WTC11 (cell line): ENCODE measurements at regions not wholly inside any gene's neighbourhood (a gene's known extent, or its start where the extent isn't known, plus 50 kb on each side); places are given as distances from the start of the nearest gene placed in this dataset.
"Not testable (repeated sequence)": the region's sequence is repeated elsewhere in the genome, so short reads cannot be mapped to it uniquely, and the experiment has no call there.

Source experiments
- AFF4 ChIP-seq: sonication (generic); formaldehyde crosslinking; IDR thresholded peaks from 2 replicates; pipeline ENCODE4 v1.8.1; 2023; ENCODE audit warnings: mild to moderate bottlenecking, missing genetic modification reagents, borderline replicate concordance
- ARID4B ChIP-seq: sonication (generic); formaldehyde crosslinking; IDR thresholded peaks from 2 replicates; pipeline ENCODE4 v1.8.0; 2023; ENCODE audit warnings: missing genetic modification reagents, mild to moderate bottlenecking, borderline replicate concordance
- ATF3 ChIP-seq: sonication (generic); formaldehyde crosslinking; conservative IDR thresholded peaks from 2 replicates; pipeline ENCODE4 v1.8.1; 2022; ENCODE audit warnings: mild to moderate bottlenecking, missing genetic modification reagents
- CTCF ChIP-seq: fragments of 200-600 bp; IDR thresholded peaks from 2 replicates; pipeline ENCODE4 v1.8.0; 2022; ENCODE audit warnings: antibody characterized with exemption
- IRF2 ChIP-seq: sonication (generic); formaldehyde crosslinking; IDR thresholded peaks from 2 replicates; pipeline ENCODE4 v1.8.0; 2022; ENCODE audit warnings: low read depth, missing genetic modification reagents, borderline replicate concordance
- MAX ChIP-seq: sonication (generic); formaldehyde crosslinking; IDR thresholded peaks from 2 replicates; pipeline ENCODE4 v1.8.0; 2022; ENCODE audit warnings: mild to moderate bottlenecking, missing genetic modification reagents
- NR1H2 ChIP-seq: sonication (generic); formaldehyde crosslinking; IDR thresholded peaks from 2 replicates; pipeline ENCODE4 v1.9.0; 2021; ENCODE audit warnings: mild to moderate bottlenecking, moderate library complexity, missing genetic modification reagents
- PRDM15 ChIP-seq: sonication (generic); formaldehyde crosslinking; IDR thresholded peaks from 2 replicates; pipeline ENCODE4 v1.8.0; 2022; ENCODE audit warnings: missing genetic modification reagents
- TEAD4 ChIP-seq: sonication (generic); formaldehyde crosslinking; IDR thresholded peaks from 2 replicates; pipeline ENCODE4 v1.8.0; 2022; ENCODE audit warnings: mild to moderate bottlenecking, missing genetic modification reagents
- USF2 ChIP-seq: sonication (generic); formaldehyde crosslinking; IDR thresholded peaks from 2 replicates; pipeline ENCODE4 v1.8.1; 2023; ENCODE audit warnings: mild to moderate bottlenecking, missing genetic modification reagents, moderate library complexity
- ZNF396 ChIP-seq: fragments of 250-450 bp; sonication (Bioruptor Pico); IDR thresholded peaks from 2 replicates; pipeline ENCODE4 v1.8.0; 2021; ENCODE audit warnings: mild to moderate bottlenecking, moderate library complexity, borderline replicate concordance

GRCh38 chr1:81502705-81503104 is 298.0 kb upstream of the ADGRL2 start:
- TF ChIP-seq ZNF396 (CRISPR knock-in tag); ATF3 (CRISPR knock-in tag); CTCF; PRDM15 (CRISPR knock-in tag); NR1H2 (CRISPR knock-in tag); ARID4B (CRISPR knock-in tag); TEAD4 (CRISPR knock-in tag); IRF2 (CRISPR knock-in tag); AFF4 (CRISPR knock-in tag); USF2 (CRISPR knock-in tag); MAX (CRISPR knock-in tag): not testable (repeated sequence)
